IPS-18a (cell line): ENCODE measurements at regions not wholly inside any gene's neighbourhood (a gene's known extent, or its start where the extent isn't known, plus 50 kb on each side); places are given as distances from the start of the nearest gene placed in this dataset.
"Not testable (repeated sequence)": the region's sequence is repeated elsewhere in the genome, so short reads cannot be mapped to it uniquely, and the experiment has no call there.

Source experiments
- H3K27ac ChIP-seq: one replicate; pipeline ENCODE4 v1.5.1; 2013; ENCODE audit warnings: low read length
- H3K27me3 ChIP-seq: one replicate; pipeline ENCODE4 v1.6.1; 2013; ENCODE audit warnings: mild to moderate bottlenecking, low read length; ENCODE audit not compliant: control insufficient read depth, insufficient read depth
- H3K36me3 ChIP-seq: one replicate; pipeline ENCODE4 v1.6.1; 2013; ENCODE audit warnings: low read depth, low read length; ENCODE audit not compliant: control insufficient read depth
- H3K4me1 ChIP-seq: one replicate; pipeline ENCODE4 v1.6.1; 2013; ENCODE audit warnings: low read depth, low read length; ENCODE audit not compliant: control insufficient read depth
- H3K4me3 ChIP-seq: one replicate; pipeline ENCODE4 v1.5.1; 2013; ENCODE audit warnings: low read length
- H3K9ac ChIP-seq: one replicate; pipeline ENCODE4 v1.6.1; 2013; ENCODE audit warnings: mild to moderate bottlenecking, low read length, moderate library complexity
- H3K9me3 ChIP-seq: one replicate; pipeline ENCODE4 v1.6.1; 2013; ENCODE audit warnings: low read depth, low read length; ENCODE audit not compliant: control insufficient read depth

GRCh38 chr21:17711896-17712295, 99.2 kb upstream of the BTG3 start:
- Histone ChIP-seq H3K9ac (no peak overlapping the region), H3K27ac (no peak overlapping the region), H3K9me3 (peaks cover 19% of the 10 kb centered on the region), H3K4me1 (no peaks in the 10 kb centered on the region), H3K27me3 (no peaks in the 10 kb centered on the region), H3K36me3 (no peaks in the 10 kb centered on the region), H3K4me3 (no peak overlapping the region)

- no peak overlapping the region for H3K4me3 ChIP-seq
- no peak overlapping the region for H3K9ac ChIP-seq
- H3K27ac ChIP-seq, result no peak overlapping the region
- H3K36me3 ChIP-seq, result no peaks in the 10 kb centered on the region
- peaks cover 10% of the 10 kb centered on the region for H3K9me3 ChIP-seq
- H3K4me1 ChIP-seq, result no peaks in the 10 kb centered on the region
- H3K27me3 ChIP-seq, result no peaks in the 10 kb centered on the region
These were observed 96.5 kb upstream of the BTG3 start for GRCh38 chr21:17709266-17709611.

- H3K27ac ChIP-seq, result no peak overlapping the region
- H3K9ac ChIP-seq, result no peak overlapping the region
- H3K9me3 ChIP-seq, result peaks cover 7% of the 10 kb centered on the region
- no peaks in the 10 kb centered on the region for H3K27me3 ChIP-seq
- H3K4me3 ChIP-seq, result no peak overlapping the region
- no peaks in the 10 kb centered on the region for H3K36me3 ChIP-seq
- no peaks in the 10 kb centered on the region for H3K4me1 ChIP-seq
These were observed 96.0 kb upstream of the BTG3 start for GRCh38 chr21:17708522-17709265.

- Histone ChIP-seq H3K4me3 (no peak overlapping the region), H3K27ac (no peak overlapping the region), H3K27me3 (no peaks in the 10 kb centered on the region), H3K4me1 (no peaks in the 10 kb centered on the region), H3K36me3 (no peaks in the 10 kb centered on the region), H3K9ac (no peak overlapping the region), H3K9me3 (no peaks in the 10 kb centered on the region)
These were observed 87.0 kb upstream of the BTG3 start for GRCh38 chr21:17699524-17700189.

- Histone ChIP-seq H3K36me3 (no peaks in the 10 kb centered on the region), H3K4me1 (no peaks in the 10 kb centered on the region), H3K27ac (no peak overlapping the region), H3K9ac (no peak overlapping the region), H3K27me3 (no peaks in the 10 kb centered on the region), H3K9me3 (no peaks in the 10 kb centered on the region), H3K4me3 (no peak overlapping the region)
These were observed 84.8 kb upstream of the BTG3 start for GRCh38 chr21:17697473-17697872.

GRCh38 chr21:17694416-17694815, 81.7 kb upstream of the BTG3 start:
- not testable (repeated sequence) for H3K27me3 ChIP-seq, H3K36me3 ChIP-seq, H3K4me3 ChIP-seq, H3K9ac ChIP-seq, H3K27ac ChIP-seq, H3K9me3 ChIP-seq, H3K4me1 ChIP-seq

- no peaks in the 10 kb centered on the region for H3K27me3 ChIP-seq
- H3K4me1 ChIP-seq, result peaks cover 9% of the 10 kb centered on the region
- no peaks in the 10 kb centered on the region for H3K36me3 ChIP-seq
- no peak overlapping the region for H3K27ac ChIP-seq
- no peak overlapping the region for H3K4me3 ChIP-seq
- no peaks in the 10 kb centered on the region for H3K9me3 ChIP-seq
- H3K9ac ChIP-seq, result no peak overlapping the region
These were observed 81.1 kb upstream of the BTG3 start for GRCh38 chr21:17693801-17694200.

GRCh38 chr21:17690078-17690494, 77.4 kb upstream of the BTG3 start:
- no peaks in the 10 kb centered on the region for H3K36me3 ChIP-seq
- no peak overlapping the region for H3K27ac ChIP-seq
- H3K4me3 ChIP-seq, result no peak overlapping the region
- H3K9me3 ChIP-seq, result no peaks in the 10 kb centered on the region
- peaks cover 9% of the 10 kb centered on the region for H3K4me1 ChIP-seq
- no peak overlapping the region for H3K9ac ChIP-seq
- no peaks in the 10 kb centered on the region for H3K27me3 ChIP-seq

GRCh38 chr21:17688912-17689874, 76.5 kb upstream of the BTG3 start:
- peaks cover 9% of the 10 kb centered on the region for H3K4me1 ChIP-seq
- H3K36me3 ChIP-seq, result no peaks in the 10 kb centered on the region
- no peak overlapping the region for H3K27ac ChIP-seq
- H3K9me3 ChIP-seq, result no peaks in the 10 kb centered on the region
- H3K9ac ChIP-seq, result no peak overlapping the region
- H3K27me3 ChIP-seq, result no peaks in the 10 kb centered on the region
- H3K4me3 ChIP-seq, result no peak overlapping the region

GRCh38 chr21:17682924-17683323, 70.2 kb upstream of the BTG3 start:
- Histone ChIP-seq H3K27ac (no peak overlapping the region), H3K4me1 (no peaks in the 10 kb centered on the region), H3K36me3 (no peaks in the 10 kb centered on the region), H3K9ac (no peak overlapping the region), H3K9me3 (no peaks in the 10 kb centered on the region), H3K27me3 (no peaks in the 10 kb centered on the region), H3K4me3 (no peak overlapping the region)

- no peaks in the 10 kb centered on the region for H3K36me3 ChIP-seq
- peaks cover 4% of the 10 kb centered on the region for H3K4me1 ChIP-seq
- H3K4me3 ChIP-seq, result no peak overlapping the region
- no peak overlapping the region for H3K9ac ChIP-seq
- H3K27me3 ChIP-seq, result no peaks in the 10 kb centered on the region
- H3K9me3 ChIP-seq, result no peaks in the 10 kb centered on the region
- no peak overlapping the region for H3K27ac ChIP-seq
These were observed 66.4 kb upstream of the BTG3 start for GRCh38 chr21:17679002-17679600.
